ENCODE measurements at regions not wholly inside any gene's neighbourhood (a gene's known extent, or its start where the extent isn't known, plus 50 kb on each side); places are given as distances from the start of the nearest gene placed in this dataset.

- no peak for TF ChIP-seq CTCF (IDR thresholded peaks at IDR 0.05)
- Histone ChIP-seq H3K27ac (no peak overlapping the region), H3K4me3 (no peak overlapping the region), H3K9me3 (no peaks in the 10 kb centered on the region), H3K36me3 (ENCODE audit: insufficient read depth in 1 of 2, low read depth in 1 of 2) (no peaks in the 10 kb centered on the region), H3K4me1 (no peaks in the 10 kb centered on the region), H3K27me3 (ENCODE audit: insufficient read depth in 3 of 3, low read length in 2 of 3) (no peaks in the 10 kb centered on the region)
- no peak for DNase-seq
- intact Hi-C loops (cut with DNase I) = no loop called here
- 71 to 79% (median 72%) methylated on average over 2 of the region's 2 CpGs for WGBS, 3 donors
- ATAC-seq = no peak
These were observed 819.4 kb downstream of the NR2F1-AS1 start for GRCh38 chr5:92761585-92761984.

- Histone ChIP-seq H3K4me1 (no peaks in the 10 kb centered on the region), H3K36me3 (ENCODE audit: insufficient read depth in 1 of 2, low read depth in 1 of 2) (no peaks in the 10 kb centered on the region), H3K4me3 (no peak overlapping the region), H3K27ac (no peak overlapping the region), H3K27me3 (ENCODE audit: insufficient read depth in 3 of 3, low read length in 2 of 3) (no peaks in the 10 kb centered on the region), H3K9me3 (no peaks in the 10 kb centered on the region)
- DNase-seq (no peak), ATAC-seq (no peak)
- intact Hi-C loops (cut with DNase I) = no loop called here
- 78 to 81% (median 79%) methylated on average over 2 of the region's 2 CpGs for WGBS, 3 donors
- TF ChIP-seq CTCF (IDR thresholded peaks at IDR 0.05) = no peak
These were observed 820.5 kb downstream of the NR2F1-AS1 start for GRCh38 chr5:92760550-92760949.

- DNase-seq = no peak
- no peak for ATAC-seq
- no peaks in the 10 kb centered on the region for H3K36me3 ChIP-seq (ENCODE audit: insufficient read depth in 1 of 2, low read depth in 1 of 2)
- H3K27ac ChIP-seq = no peak overlapping the region
- TF ChIP-seq CTCF (IDR thresholded peaks at IDR 0.05) = no peak
- WGBS, 3 donors = 46 to 55% (median 52%) methylated on average over 1 of the region's 1 CpG
- H3K9me3 ChIP-seq = no peaks in the 10 kb centered on the region
- intact Hi-C loops (cut with DNase I) = no loop called here
- no peak overlapping the region for H3K4me3 ChIP-seq
- H3K4me1 ChIP-seq = no peaks in the 10 kb centered on the region
- H3K27me3 ChIP-seq (ENCODE audit: insufficient read depth in 3 of 3, low read length in 2 of 3) = no peaks in the 10 kb centered on the region
These were observed 822.5 kb downstream of the NR2F1-AS1 start for GRCh38 chr5:92758552-92758951.

GRCh38 chr5:92749943-92750342, 831.1 kb downstream of the NR2F1-AS1 start:
- no peak for TF ChIP-seq CTCF (IDR thresholded peaks at IDR 0.05)
- intact Hi-C loops (cut with DNase I) = no loop called here
- no peaks in the 10 kb centered on the region for H3K4me1 ChIP-seq
- no peaks in the 10 kb centered on the region for H3K27me3 ChIP-seq (ENCODE audit: insufficient read depth in 3 of 3, low read length in 2 of 3)
- H3K27ac ChIP-seq = no peak overlapping the region
- H3K4me3 ChIP-seq = no peak overlapping the region
- no peak for DNase-seq
- no peaks in the 10 kb centered on the region for H3K36me3 ChIP-seq (ENCODE audit: insufficient read depth in 1 of 2, low read depth in 1 of 2)
- ATAC-seq = no peak
- no peaks in the 10 kb centered on the region for H3K9me3 ChIP-seq
- WGBS, 3 donors = 9 to 25% (median 23%) methylated on average over 1 of the region's 1 CpG

GRCh38 chr5:92748072-92748676, 832.8 kb downstream of the NR2F1-AS1 start:
- 64 to 84% (median 81%) methylated on average over 1 of the region's 1 CpG for WGBS, 3 donors
- H3K4me3 ChIP-seq = no peak overlapping the region
- intact Hi-C loops (cut with DNase I) = no loop called here
- no peaks in the 10 kb centered on the region for H3K4me1 ChIP-seq
- no peaks in the 10 kb centered on the region for H3K27me3 ChIP-seq (ENCODE audit: insufficient read depth in 3 of 3, low read length in 2 of 3)
- DNase-seq = no peak
- ATAC-seq = no peak
- H3K9me3 ChIP-seq = no peaks in the 10 kb centered on the region
- H3K27ac ChIP-seq = no peak overlapping the region
- H3K36me3 ChIP-seq (ENCODE audit: insufficient read depth in 1 of 2, low read depth in 1 of 2) = no peaks in the 10 kb centered on the region
- no peak for TF ChIP-seq CTCF (IDR thresholded peaks at IDR 0.05)
